HG02943 (cell line): ENCODE measurements at regions not wholly inside any gene's neighbourhood (a gene's known extent, or its start where the extent isn't known, plus 50 kb on each side); places are given as distances from the start of the nearest gene placed in this dataset.

Experiments used
- ATAC-seq: cut with Tn5 transposase; IDR thresholded peaks from one replicate; pipeline ENCODE4 v1.9.1; 2021; ENCODE audit warnings: mild to moderate bottlenecking, low read depth, moderate library complexity; ENCODE audit not compliant: unreplicated experiment

GRCh38 chr9:29799227-29799626 is 2225.9 kb upstream of the C9orf72 start:
- no peak for ATAC-seq

DNA sequence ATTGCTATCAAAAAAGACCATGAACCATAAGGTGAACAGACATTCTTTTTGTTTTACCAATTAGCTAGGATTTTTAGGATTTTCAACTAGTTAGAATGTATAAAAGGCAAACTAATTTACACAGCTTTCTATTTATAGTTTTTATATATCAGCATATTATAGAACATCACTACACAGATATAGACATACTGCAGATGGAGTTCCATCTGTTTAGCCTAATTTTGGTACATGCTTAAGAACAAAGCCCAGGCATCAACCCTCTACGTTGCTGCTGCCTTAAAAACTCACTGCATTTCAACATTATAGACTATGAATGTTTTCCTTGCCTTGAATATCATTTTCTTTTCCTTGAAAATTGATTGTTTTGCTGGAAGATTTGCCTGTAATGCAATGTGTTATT is 2227.5 kb upstream of the C9orf72 start:
- no peak for ATAC-seq

GRCh38 chr9:29802454-29802853 is 2229.2 kb upstream of the C9orf72 start:
- ATAC-seq = no peak

DNA sequence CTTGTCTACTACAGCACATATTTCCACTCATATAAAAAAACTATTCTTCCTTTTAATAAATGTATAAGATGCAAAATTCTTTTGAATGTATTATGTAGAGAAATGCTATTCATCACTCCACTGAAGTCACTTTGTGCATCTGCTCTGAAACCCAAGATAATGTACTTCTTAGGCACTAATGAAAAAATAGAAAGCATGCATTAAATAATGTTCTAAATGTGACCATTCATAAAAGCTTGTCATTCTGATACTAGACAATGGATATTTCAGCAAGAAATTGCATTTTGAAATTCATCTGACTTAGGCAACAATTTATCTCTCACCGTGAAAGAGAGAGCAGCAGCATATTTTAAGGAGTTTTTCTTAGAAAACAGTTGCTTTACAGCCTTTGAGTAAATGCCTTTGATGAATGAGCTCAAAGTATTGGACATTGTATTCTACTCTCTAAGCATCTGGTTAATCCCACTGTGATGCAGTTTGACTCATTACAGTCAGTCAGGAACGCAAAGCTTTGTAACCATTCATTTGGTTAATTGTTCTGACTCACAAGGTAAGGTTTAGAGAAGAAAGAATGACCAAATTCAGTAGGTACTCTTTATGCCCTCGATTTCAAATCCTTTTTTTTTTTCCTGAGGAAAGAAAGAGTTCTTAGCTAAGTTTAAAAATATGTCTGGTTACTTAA is 2233.8 kb upstream of the C9orf72 start:
- ATAC-seq = no peak

- ATAC-seq = no peak
Measured at GRCh38 chr9:29816954-29817703, 2243.8 kb upstream of the C9orf72 start.

DNA sequence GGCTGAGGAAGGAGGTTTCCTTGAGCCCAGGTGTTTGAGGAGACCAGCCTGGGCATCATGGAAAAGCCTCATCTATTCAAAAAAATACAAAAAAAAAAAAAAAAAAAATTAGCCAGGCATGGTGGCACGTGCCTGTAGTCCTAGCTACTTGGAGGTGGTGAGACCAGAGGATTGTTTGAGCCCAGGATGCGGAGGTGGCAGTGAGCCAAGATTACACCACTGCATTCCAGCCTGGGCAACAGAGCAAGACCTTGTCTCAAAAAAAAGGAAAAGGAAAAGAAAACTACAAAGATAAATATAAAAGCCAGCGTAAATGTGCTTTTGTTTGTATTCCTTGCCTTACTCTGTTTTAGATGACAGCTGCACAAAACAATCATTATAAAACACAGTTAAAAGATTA is 2249.2 kb upstream of the C9orf72 start:
- no peak for ATAC-seq

DNA sequence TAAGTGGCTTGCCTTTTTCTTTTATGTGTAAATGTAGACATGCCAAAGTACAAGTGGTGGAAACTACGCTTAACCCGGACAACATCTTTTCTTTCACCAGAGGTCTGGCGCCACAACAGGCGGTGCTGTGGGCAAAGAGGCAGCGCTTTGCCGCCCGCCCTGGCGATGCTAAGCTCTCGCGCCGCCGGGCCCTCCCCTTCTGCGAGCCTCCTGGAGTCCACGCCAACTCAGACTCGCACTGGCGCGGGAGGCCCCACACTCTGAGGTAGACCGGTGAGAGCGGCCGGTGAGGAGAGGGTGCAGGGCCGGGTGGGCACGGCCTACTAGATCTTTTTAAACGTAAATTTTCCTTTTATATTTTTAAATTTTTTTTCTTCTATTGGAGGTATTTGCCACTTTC is 2253.1 kb upstream of the C9orf72 start:
- no peak for ATAC-seq

DNA sequence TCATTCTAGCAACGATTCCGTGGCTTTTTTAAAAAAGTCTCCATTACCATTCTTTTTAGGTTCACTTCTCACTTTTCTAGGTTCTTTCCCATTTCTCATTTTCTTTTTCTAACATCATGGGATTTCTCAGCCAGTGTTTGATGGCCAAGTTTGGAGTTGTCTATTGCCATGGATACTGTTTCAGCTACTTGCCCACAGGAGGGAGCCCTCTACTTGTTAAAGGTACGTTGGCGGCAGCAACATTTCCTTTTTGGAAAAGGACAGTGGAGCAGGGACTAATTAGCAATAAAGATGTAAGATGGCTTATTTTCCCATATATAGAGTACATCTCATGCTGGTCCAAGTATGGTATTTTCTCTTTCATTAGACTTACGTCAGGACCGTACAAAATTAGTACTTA is 2257.5 kb upstream of the C9orf72 start:
- ATAC-seq = no peak

GRCh38 chr9:29838491-29839020 is 2265.3 kb upstream of the C9orf72 start:
- no peak for ATAC-seq

DNA sequence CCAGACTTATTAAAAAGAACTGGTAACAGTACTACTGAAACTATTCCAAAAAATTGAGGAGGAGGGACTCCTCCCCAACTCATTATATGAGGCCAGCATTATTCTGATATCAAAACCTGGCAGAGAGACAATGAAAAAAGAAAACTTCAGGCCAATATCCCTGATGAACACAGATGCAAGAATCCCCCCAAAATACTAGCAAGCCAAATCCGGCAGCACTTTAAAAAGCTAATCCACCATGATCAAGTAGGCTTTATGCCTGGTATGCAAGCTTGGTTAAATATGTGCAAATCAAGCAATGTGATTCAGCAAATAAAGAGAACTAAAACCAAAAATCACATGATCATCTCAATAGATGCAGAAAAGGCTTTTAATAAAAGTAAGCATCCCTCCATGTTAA is 2271.0 kb upstream of the C9orf72 start:
- no peak for ATAC-seq

- no peak for ATAC-seq
Measured at GRCh38 chr9:29850664-29851063, 2277.4 kb upstream of the C9orf72 start.

- no peak for ATAC-seq
Measured at GRCh38 chr9:29861803-29862202, 2288.5 kb upstream of the C9orf72 start.

DNA sequence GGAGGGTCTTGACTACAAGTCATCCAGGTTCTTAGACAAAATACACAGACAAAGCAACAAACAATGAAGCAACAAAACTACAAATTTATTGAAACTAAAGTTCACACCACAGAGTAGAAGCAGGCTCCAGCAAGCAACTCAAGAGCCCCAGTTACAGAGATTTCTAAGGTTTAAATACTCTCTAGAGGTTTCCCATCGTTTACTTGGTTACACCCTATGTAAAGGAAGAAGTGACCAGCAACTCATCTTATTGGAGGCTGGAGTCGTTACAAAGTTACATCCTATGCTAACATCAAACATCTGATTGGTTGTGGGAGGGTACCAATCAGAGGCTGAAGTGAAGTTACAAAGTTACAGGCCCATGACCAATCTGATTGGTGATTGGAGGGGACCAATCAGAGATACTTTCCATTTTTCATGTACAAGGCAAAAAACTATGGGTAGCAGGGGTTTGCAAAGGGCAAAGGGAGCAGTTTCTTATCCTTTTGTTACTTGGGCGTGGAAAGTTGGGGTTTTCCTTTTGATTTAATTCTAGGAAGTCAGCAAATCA is 2292.6 kb upstream of the C9orf72 start:
- ATAC-seq = no peak

DNA sequence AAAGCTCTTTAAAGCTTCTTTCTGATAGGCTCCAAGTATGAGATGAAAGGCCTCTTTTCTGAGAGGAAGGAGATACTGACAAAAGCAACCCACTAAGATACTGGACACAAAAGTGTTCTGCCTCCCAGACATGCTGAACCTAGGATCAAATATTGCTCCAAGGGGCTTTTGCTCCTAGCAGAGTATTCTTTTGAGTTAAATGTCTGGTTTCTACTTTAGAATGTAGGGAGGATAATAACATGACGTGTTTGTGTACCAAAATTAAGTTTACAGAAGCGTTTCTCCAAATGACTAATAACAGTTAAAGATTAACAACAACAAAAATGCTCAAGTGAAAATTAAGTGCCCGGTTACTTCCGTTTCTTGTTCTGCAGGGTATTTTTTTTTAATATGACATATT is 2293.3 kb upstream of the C9orf72 start:
- no peak for ATAC-seq

- ATAC-seq = no peak
Measured at GRCh38 chr9:29873579-29873978, 2300.3 kb upstream of the C9orf72 start.

DNA sequence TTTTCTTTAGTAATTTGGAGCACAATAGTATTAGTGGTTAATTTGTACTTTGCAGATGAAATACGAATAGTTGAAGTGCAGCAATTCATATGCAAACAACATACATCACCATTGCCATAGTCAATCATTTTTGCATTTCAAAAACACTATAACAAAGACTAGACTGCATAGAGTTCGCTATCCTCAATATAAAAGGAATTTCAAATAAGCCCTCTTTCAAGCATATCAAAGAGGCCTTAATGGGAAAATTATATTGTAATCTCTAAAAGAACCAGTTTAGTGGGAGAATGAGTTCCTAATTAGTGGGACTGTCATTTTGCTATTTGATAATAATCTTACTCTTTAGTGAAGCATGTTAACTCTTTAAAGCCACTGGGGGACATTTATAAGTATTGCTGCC is 2302.3 kb upstream of the C9orf72 start:
- no peak for ATAC-seq

- no peak for ATAC-seq
Measured at GRCh38 chr9:29882767-29883166, 2309.5 kb upstream of the C9orf72 start.

DNA sequence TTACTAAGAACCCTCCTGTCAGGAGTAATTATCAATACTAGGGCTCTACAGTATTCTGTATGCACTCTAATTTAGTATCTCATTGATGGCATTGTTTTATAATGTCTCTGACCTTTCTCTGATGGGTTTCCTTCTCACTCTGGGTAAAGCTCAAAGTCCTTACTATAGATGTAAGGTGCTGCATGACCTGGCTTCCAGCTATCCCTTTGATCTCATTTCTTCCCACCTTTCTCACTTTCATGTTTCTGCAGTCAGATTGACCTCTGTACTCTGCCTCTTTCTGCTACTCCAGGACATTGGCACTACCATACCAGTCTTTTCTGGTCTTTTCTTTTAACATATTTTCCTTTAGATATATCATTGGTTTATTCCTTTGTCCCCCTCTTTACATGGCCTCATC is 2332.8 kb upstream of the C9orf72 start:
- ATAC-seq = no peak

GRCh38 chr9:29928072-29928471 is 2354.8 kb upstream of the C9orf72 start:
- no peak for ATAC-seq

DNA sequence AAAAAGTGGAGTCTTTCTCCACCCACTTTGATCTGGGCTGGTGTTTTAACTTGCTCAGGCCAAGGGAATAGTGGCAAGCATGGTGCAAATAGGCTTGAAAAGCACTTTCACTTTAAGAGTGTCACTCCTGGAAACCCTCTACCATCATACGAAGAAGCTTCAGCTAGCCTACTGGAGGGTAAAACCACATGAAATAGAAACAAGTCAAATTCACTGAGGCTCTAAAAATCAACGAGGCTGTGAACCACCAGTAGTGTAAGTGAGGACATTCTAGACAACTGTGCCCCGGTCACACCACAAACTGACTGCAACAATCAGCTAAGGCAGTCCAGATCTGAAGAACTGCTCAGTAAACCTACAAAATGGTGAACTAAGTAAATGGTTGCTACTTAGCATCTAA is 2366.3 kb upstream of the C9orf72 start:
- ATAC-seq = no peak

- no peak for ATAC-seq
Measured at GRCh38 chr9:29945012-29945411, 2371.7 kb upstream of the C9orf72 start.

GRCh38 chr9:29958469-29958868 is 2385.2 kb upstream of the C9orf72 start:
- no peak for ATAC-seq
